Tibial nerve (tissue), 3 donors: ENCODE measurements at regions not wholly inside any gene's neighbourhood (a gene's known extent, or its start where the extent isn't known, plus 50 kb on each side); places are given as distances from the start of the nearest gene placed in this dataset.

ENCODE experiments used
- CTCF ChIP-seq, 5 experiments: fragments of 200-600 bp in 3 of 5; fragments of 450-650 bp in 2 of 5; sonication (generic) in 3 of 5; IDR thresholded peaks; one replicate each; pipeline ENCODE4 v1.5.1; 2016 to 2019; ENCODE audit warnings: antibody characterized with exemption in 5 of 5, mild to moderate bottlenecking in 3 of 5, moderate library complexity in 2 of 5
- POLR2A ChIP-seq, 2 donors: fragments of 450-650 bp; IDR thresholded peaks; one replicate each; pipeline ENCODE4 v1.6.1; 2017; ENCODE audit warnings: antibody characterized with exemption in 2 of 2, mild to moderate bottlenecking in 2 of 2, moderate library complexity in 2 of 2

GRCh38 chr2:207403141-207403540, 126.6 kb upstream of the CREB1 start:
- TF ChIP-seq CTCF (IDR thresholded peaks at IDR 0.05) (no peak), POLR2A (IDR thresholded peaks at IDR 0.05) (no peak)
